ACC112 (cell line): ENCODE measurements at regions not wholly inside any gene's neighbourhood (a gene's known extent, or its start where the extent isn't known, plus 50 kb on each side); places are given as distances from the start of the nearest gene placed in this dataset.

ENCODE experiments used
- H2AFZ ChIP-seq: fragments of 200-600 bp; sonication (generic); one replicate; pipeline ENCODE4 v1.6.0; 2017; ENCODE audit warnings: antibody characterized with exemption, low read length; ENCODE audit not compliant: unreplicated experiment
- H3K27ac ChIP-seq: fragments of 200-600 bp; sonication (generic); 2 replicates; pipeline ENCODE4 v1.5.1; 2014; ENCODE audit warnings: low read depth, mild to moderate bottlenecking, antibody characterized with exemption, low read length, moderate library complexity
- H3K27me3 ChIP-seq: fragments of 200-600 bp; sonication (generic); 2 replicates; pipeline ENCODE4 v1.6.1; 2014; ENCODE audit warnings: mild to moderate bottlenecking, antibody characterized with exemption, low read length, moderate library complexity, mixed read lengths; ENCODE audit not compliant: insufficient read depth
- H3K36me3 ChIP-seq: fragments of 200-600 bp; sonication (generic); 2 replicates; pipeline ENCODE4 v1.6.1; 2016; ENCODE audit warnings: mild to moderate bottlenecking, antibody characterized with exemption, low read length, moderate library complexity, mixed read lengths; ENCODE audit not compliant: insufficient read depth
- H3K4me1 ChIP-seq: fragments of 200-600 bp; sonication (generic); one replicate; pipeline ENCODE4 v1.6.1; 2016; ENCODE audit warnings: low read length, mixed read lengths; ENCODE audit not compliant: insufficient read depth, unreplicated experiment, control insufficient read depth
- H3K4me3 ChIP-seq: fragments of 200-600 bp; sonication (generic); 2 replicates; pipeline ENCODE4 v1.5.1; 2014; ENCODE audit warnings: mild to moderate bottlenecking, low read depth, low read length
- H3K79me2 ChIP-seq: fragments of 200-600 bp; sonication (generic); one replicate; pipeline ENCODE4 v1.6.0; 2016; ENCODE audit warnings: low read length; ENCODE audit not compliant: control insufficient read depth, unreplicated experiment, insufficient read depth

DNA sequence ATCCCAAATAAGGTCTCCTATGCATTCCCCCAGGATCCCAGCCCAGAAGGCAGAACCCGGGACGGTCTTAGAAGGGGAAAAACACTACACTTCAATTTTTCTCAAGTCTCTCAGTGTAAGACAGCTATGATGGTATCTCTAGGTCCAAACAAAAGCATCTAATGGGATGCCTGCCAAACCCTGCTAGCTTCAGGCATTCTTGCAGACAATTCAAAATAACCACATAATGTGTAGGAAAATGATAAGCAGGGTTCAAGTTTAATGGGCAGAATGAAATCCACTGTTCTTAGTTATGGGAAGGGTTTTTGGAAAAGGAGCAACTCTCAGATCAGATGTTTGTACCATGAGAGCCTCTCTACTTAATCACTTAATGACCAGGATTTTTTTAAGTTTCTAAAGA, 119.8 kb upstream of the ANO1 start:
- H3K27ac ChIP-seq: no peak overlapping the region
- H3K4me3 ChIP-seq: no peak overlapping the region
- H3K36me3 ChIP-seq: no peaks in the 10 kb centered on the region
- H2AFZ ChIP-seq: no peak overlapping the region
- H3K4me1 ChIP-seq: no peaks in the 10 kb centered on the region
- H3K27me3 ChIP-seq: peaks cover 34% of the 10 kb centered on the region
- H3K79me2 ChIP-seq: no peaks in the 10 kb centered on the region

- Histone ChIP-seq H3K36me3 (no peaks in the 10 kb centered on the region), H3K79me2 (no peaks in the 10 kb centered on the region), H3K27me3 (peaks cover 34% of the 10 kb centered on the region), H3K4me1 (no peaks in the 10 kb centered on the region), H3K4me3 (no peak overlapping the region), H3K27ac (no peak overlapping the region), H2AFZ (no peak overlapping the region)
Observed at GRCh38 chr11:69959461-69959860, 118.7 kb upstream of the ANO1 start.

GRCh38 chr11:69961738-69962137, 116.4 kb upstream of the ANO1 start:
- Histone ChIP-seq H2AFZ (no peak overlapping the region), H3K79me2 (no peaks in the 10 kb centered on the region), H3K27me3 (peaks cover 32% of the 10 kb centered on the region), H3K36me3 (no peaks in the 10 kb centered on the region), H3K4me1 (no peaks in the 10 kb centered on the region), H3K4me3 (no peak overlapping the region), H3K27ac (no peak overlapping the region)

GRCh38 chr11:69962152-69962551, 116.0 kb upstream of the ANO1 start:
- no peak overlapping the region for H3K4me3 ChIP-seq
- H3K36me3 ChIP-seq: no peaks in the 10 kb centered on the region
- no peak overlapping the region for H3K27ac ChIP-seq
- H3K4me1 ChIP-seq: no peaks in the 10 kb centered on the region
- no peak overlapping the region for H2AFZ ChIP-seq
- no peaks in the 10 kb centered on the region for H3K79me2 ChIP-seq
- peaks cover 28% of the 10 kb centered on the region for H3K27me3 ChIP-seq

- no peak overlapping the region for H3K27ac ChIP-seq
- H3K79me2 ChIP-seq: no peaks in the 10 kb centered on the region
- no peak overlapping the region for H3K4me3 ChIP-seq
- H3K36me3 ChIP-seq: no peaks in the 10 kb centered on the region
- H3K4me1 ChIP-seq: no peaks in the 10 kb centered on the region
- H3K27me3 ChIP-seq: peaks cover 16% of the 10 kb centered on the region; the same call in 1 of the 2 replicates
- no peak overlapping the region for H2AFZ ChIP-seq
Observed at GRCh38 chr11:69963533-69964246, 114.4 kb upstream of the ANO1 start.

- no peaks in the 10 kb centered on the region for H3K36me3 ChIP-seq
- H3K27me3 ChIP-seq: peaks cover 16% of the 10 kb centered on the region; the same call in 1 of the 2 replicates
- no peak overlapping the region for H2AFZ ChIP-seq
- no peak overlapping the region for H3K27ac ChIP-seq
- H3K4me3 ChIP-seq: no peak overlapping the region
- no peaks in the 10 kb centered on the region for H3K79me2 ChIP-seq
- H3K4me1 ChIP-seq: no peaks in the 10 kb centered on the region
Observed at GRCh38 chr11:69964247-69964643, 113.9 kb upstream of the ANO1 start.

DNA sequence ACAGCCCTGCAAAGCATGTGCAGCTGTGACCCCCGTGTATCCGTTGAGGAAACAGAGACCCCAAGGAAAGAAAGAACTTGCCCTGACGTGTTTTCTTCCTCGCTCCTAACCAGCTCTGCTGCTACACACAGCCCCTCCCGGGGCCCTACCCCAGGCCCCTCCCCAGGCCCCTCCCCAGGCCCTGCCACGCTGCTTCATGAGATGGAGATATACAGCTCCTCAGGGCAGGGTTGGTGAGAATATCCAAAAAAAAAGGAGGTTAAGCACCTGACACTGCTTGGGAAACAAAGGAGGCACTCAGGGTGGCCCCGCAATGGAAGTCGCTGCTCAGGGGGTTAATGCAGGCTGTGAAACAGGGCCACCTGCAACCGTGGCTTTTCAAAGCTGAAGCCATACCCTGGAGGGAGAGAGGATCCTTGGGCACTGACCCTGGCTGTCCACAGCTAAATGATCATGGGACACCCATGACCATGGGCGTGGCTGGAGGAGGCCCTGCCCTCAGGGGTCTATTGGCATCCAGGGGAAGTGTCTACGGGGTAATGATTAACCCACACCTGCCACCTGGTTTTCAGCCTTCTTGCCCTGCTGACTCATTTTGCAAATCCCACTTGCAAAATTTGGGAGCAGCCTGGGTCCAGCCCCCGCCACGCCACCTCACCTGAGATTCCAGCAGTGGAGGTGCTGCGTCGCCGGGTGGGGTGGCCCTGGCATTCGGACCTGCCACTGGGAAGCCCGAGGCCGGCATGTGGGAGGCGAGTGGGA, 112.1 kb upstream of the ANO1 start:
- Histone ChIP-seq H3K4me1 (no peaks in the 10 kb centered on the region), H3K27me3 (peaks cover 12% of the 10 kb centered on the region; the same call in 1 of the 2 replicates), H3K36me3 (no peaks in the 10 kb centered on the region), H3K79me2 (no peaks in the 10 kb centered on the region), H3K4me3 (no peak overlapping the region), H3K27ac (no peak overlapping the region), H2AFZ (no peak overlapping the region)

GRCh38 chr11:69966583-69966835, 111.6 kb upstream of the ANO1 start:
- Histone ChIP-seq H3K36me3 (no peaks in the 10 kb centered on the region), H3K4me3 (no peak overlapping the region), H2AFZ (no peak overlapping the region), H3K27me3 (peaks cover 12% of the 10 kb centered on the region; the same call in 1 of the 2 replicates), H3K79me2 (no peaks in the 10 kb centered on the region), H3K27ac (no peak overlapping the region), H3K4me1 (no peaks in the 10 kb centered on the region)

- Histone ChIP-seq H3K27ac (no peak overlapping the region), H2AFZ (no peak overlapping the region), H3K4me1 (no peaks in the 10 kb centered on the region)
Observed at GRCh38 chr11:69966910-69967483, 111.1 kb upstream of the ANO1 start.

DNA sequence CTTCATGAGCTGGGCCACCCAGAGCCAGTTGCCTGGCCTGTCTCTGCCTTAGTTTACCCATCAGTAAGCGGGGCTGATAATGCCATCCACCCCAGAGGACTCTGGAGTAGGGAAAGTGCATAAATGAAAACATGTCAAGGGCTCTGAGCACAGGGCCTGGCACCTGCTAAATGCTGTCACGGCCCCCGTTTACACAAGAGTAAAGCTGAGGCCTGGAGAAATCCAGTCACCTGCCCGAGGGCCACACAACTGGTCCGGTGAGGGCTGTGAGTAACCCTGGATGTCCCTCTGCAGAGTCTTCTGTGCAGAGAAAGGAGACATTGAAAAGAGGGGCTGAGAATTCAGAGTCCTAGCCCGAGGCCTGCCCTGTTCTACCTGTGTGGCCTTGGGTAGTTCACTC, 110.6 kb upstream of the ANO1 start:
- no peak overlapping the region for H2AFZ ChIP-seq

More at GRCh38 chr11:69966910-69967483, 111.1 kb upstream of the ANO1 start:
- no peak overlapping the region for H3K4me3 ChIP-seq
- H3K79me2 ChIP-seq: no peaks in the 10 kb centered on the region
- peaks cover 12% of the 10 kb centered on the region; the same call in 1 of the 2 replicates for H3K27me3 ChIP-seq
- H3K36me3 ChIP-seq: no peaks in the 10 kb centered on the region

More for the DNA sequence above, 110.6 kb upstream of the ANO1 start:
- Histone ChIP-seq H3K4me1 (no peaks in the 10 kb centered on the region), H3K79me2 (no peaks in the 10 kb centered on the region), H3K27me3 (peaks cover 12% of the 10 kb centered on the region; the same call in 1 of the 2 replicates), H3K4me3 (no peak overlapping the region), H3K36me3 (no peaks in the 10 kb centered on the region), H3K27ac (no peak overlapping the region)
